Motor neuron (in vitro differentiated cells): ENCODE measurements at regions not wholly inside any gene's neighbourhood (a gene's known extent, or its start where the extent isn't known, plus 50 kb on each side); places are given as distances from the start of the nearest gene placed in this dataset.

ENCODE experiments used
- ATAC-seq, 8 experiments: fragments of 200-7000 bp; cut with Tn5 transposase; replicated peaks in 6 of 8; 2 replicates each; pipeline ENCODE4 v1.8.0; 2021; ENCODE audit warnings: mild to moderate bottlenecking in 8 of 8, moderate library complexity in 8 of 8
- H3K27ac ChIP-seq, 2 donors: fragments of 250-450 bp; sonication (Bioruptor Pico); 2 replicates each; pipeline ENCODE4 v1.9.0; 2021; ENCODE audit warnings: antibody characterized with exemption in 2 of 2, mild to moderate bottlenecking in 2 of 2, moderate library complexity in 1 of 2
- H3K4me1 ChIP-seq, 2 donors: fragments of 250-450 bp; sonication (Bioruptor Pico); replicated peaks in 1 of 2; 2 replicates each; pipeline ENCODE4 v1.6.1; 2021; ENCODE audit warnings: antibody characterized with exemption in 2 of 2, mild to moderate bottlenecking in 2 of 2, moderate library complexity in 1 of 2
- H3K4me3 ChIP-seq, 5 donors: fragments of 250-450 bp; sonication (Bioruptor Pico); 2 replicates each; pipeline ENCODE4 v1.9.0; 2021; ENCODE audit warnings: antibody characterized with exemption in 5 of 5, mild to moderate bottlenecking in 5 of 5, moderate library complexity in 4 of 5
- WGBS, 10 experiments: fragments of 450-650 bp; shearing (Covaris generic); methylation state at CpG; one replicate each; pipeline ENCODE4 v1.0.0; 2022; 5-methylcytosine and 5-hydroxymethylcytosine counted together
- in situ Hi-C, 9 experiments: fragments of 400-800 bp; cut with MboI; loops; one replicate each; pipeline ENCODE4 v1.15.0; 2021; ENCODE audit warnings: low sequenced_read_pairs in 9 of 9, low pct_unique_long_range_greater_than_20kb in 2 of 9; ENCODE audit not compliant: unreplicated experiment in 9 of 9

DNA sequence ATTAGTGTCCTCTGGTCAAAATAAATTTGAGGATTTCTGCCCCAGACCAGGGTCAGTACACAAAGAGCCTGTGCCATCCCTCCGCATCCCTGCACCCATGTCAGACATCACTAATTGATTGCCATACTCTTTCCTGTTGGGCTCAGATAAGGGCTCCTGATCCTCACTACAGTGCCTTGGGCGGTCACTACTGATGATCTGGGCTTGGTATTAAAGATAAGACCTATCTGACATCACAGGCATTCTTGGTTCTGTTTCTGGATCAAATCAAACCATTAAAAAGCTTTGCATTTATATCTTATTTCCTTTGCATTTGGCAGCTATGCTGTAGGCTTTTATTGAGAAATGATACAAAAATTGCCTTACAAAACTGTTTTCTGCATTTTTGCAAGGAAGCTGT is 103.5 kb upstream of the TENM4 start:
- no peaks in the 10 kb centered on the region for H3K4me1 ChIP-seq
- H3K27ac ChIP-seq, result no peak overlapping the region
- 20 to 100% (median 60%) methylated on average over 1 to 2 of the region's 2 CpGs; no CpG with 5 or more reads in 3 of the 10 experiments for WGBS, 10 experiments
- no peak overlapping the region for H3K4me3 ChIP-seq
- in situ Hi-C loops, result no loop called here
- no peak for ATAC-seq

GRCh38 chr11:79543101-79543500 is 102.3 kb upstream of the TENM4 start:
- H3K27ac ChIP-seq, result no peak overlapping the region
- ATAC-seq, result no peak
- H3K4me3 ChIP-seq, result no peak overlapping the region
- 0 to 33% (median 17%) methylated on average over 1 of the region's 1 CpG; no CpG with 5 or more reads in 7 of the 10 experiments for WGBS, 10 experiments
- in situ Hi-C loops, result no loop called here
- no peaks in the 10 kb centered on the region for H3K4me1 ChIP-seq

DNA sequence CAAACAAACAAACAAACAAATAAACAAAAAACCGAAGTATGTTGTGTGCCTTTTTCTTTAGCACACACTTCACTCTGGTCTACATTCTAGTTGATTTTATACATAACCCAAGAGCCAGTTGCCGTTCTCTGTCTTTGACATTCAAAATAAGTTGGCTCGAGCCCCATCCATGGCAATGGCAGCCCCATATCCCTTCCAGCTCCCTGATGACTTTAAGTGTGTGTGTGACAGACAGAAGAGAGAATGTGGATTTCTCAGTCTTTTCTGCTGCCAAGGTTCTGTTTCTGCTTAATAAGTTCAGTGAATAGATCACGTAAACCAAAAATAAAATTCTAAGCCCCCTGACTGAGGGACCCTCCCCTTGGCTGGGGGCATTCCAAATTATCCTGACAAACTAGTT is 100.6 kb upstream of the TENM4 start:
- no peak for ATAC-seq
- WGBS, 10 experiments, result 0 to 100% (median 55%) methylated on average over 1 to 4 of the region's 4 CpGs; no CpG with 5 or more reads in 3 of the 10 experiments
- in situ Hi-C loops, result no loop called here
- H3K4me1 ChIP-seq, result no peaks in the 10 kb centered on the region
- no peak overlapping the region for H3K4me3 ChIP-seq
- H3K27ac ChIP-seq, result no peak overlapping the region

GRCh38 chr11:79538775-79539174 is 97.9 kb upstream of the TENM4 start:
- in situ Hi-C loops, result no loop called here
- 0 to 93% (median 59%) methylated on average over 1 to 3 of the region's 3 CpGs for WGBS, 10 experiments
- Histone ChIP-seq H3K4me3 (no peak overlapping the region), H3K27ac (no peak overlapping the region), H3K4me1 (no peaks in the 10 kb centered on the region)
- peak in 1 of 8 experiments; percentile 53 for ATAC-seq

- no peak overlapping the region for H3K4me3 ChIP-seq
- in situ Hi-C loops, result no loop called here
- no peaks in the 10 kb centered on the region for H3K4me1 ChIP-seq
- 0 to 71% (median 27%) methylated on average over 1 to 4 of the region's 5 CpGs for WGBS, 10 experiments
- no peak overlapping the region for H3K27ac ChIP-seq
- no peak for ATAC-seq
Measured at GRCh38 chr11:79536155-79536917, 95.5 kb upstream of the TENM4 start.

DNA sequence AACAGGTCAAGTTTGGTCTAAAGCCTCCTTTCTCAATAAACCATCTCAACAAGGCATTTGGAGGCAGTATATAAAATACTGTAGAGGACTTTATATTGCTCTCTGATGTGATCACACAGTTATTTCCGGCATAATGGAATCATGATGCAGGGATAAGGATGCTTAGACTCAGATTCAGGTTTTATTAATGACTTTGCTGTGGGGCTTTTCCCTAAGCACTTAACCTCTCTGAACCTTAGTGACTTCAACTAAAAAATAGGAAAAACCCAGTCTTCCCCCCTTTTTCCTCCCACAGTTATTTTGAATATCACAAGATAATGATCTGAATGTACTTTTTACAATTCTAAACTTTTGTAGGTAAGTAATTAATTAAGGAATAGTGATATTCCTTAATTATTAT is 94.8 kb upstream of the TENM4 start:
- WGBS, 10 experiments, result 9 to 100% (median 83%) methylated on average over 1 of the region's 1 CpG; no CpG with 5 or more reads in 3 of the 10 experiments
- ATAC-seq, result no peak
- in situ Hi-C loops, result no loop called here
- no peaks in the 10 kb centered on the region for H3K4me1 ChIP-seq
- H3K27ac ChIP-seq, result no peak overlapping the region
- no peak overlapping the region for H3K4me3 ChIP-seq

- Histone ChIP-seq H3K27ac (no peak overlapping the region), H3K4me3 (no peak overlapping the region), H3K4me1 (no peaks in the 10 kb centered on the region)
- peak in 2 of 8 experiments; percentile 23 to 59 for ATAC-seq
- in situ Hi-C loops, result no loop called here
Measured at GRCh38 chr11:79525257-79525656, 84.4 kb upstream of the TENM4 start.

DNA sequence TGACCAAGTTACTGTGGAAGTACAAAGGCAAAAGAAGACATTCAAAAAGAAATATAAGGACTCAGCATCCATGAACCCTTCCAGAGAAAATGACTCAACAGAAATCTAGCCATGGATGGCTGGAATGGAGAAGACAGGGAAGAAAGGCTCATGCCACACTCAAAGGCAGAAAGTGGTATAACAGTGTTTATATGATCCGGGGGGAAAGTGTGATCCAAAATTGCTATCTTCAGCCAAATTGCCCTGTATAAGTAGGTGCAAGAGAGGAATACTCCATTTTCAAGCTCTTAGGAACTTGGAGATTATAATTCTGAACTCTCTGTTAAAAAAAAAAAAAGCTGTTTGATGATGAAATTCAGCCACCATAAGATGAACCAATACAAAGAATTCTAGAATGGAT is 81.8 kb upstream of the TENM4 start:
- ATAC-seq, result no peak
- Histone ChIP-seq H3K27ac (no peak overlapping the region), H3K4me1 (no peaks in the 10 kb centered on the region), H3K4me3 (no peak overlapping the region)
- 11 to 100% (median 83%) methylated on average over 1 of the region's 1 CpG; no CpG with 5 or more reads in 3 of the 10 experiments for WGBS, 10 experiments
- in situ Hi-C loops, result no loop called here

DNA sequence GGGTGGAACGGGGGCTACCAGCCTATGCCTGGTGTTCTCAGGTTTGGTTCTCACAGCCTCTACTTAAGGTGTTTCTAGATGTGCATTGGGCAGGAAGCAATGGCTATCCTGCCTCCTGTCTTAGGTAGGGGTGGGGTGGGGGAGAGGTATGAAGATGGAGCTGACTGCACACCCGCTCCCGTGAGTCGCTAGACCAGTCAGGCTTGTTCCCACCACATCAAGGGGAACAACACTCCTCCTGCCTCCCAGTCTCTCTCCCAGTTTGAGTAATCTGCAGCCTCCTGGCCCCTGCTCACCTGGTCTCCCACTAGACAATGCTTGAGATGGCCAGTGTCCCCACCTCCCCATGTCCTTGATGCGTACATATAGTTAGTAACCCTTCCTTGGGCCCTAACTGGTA is 79.3 kb upstream of the TENM4 start:
- H3K4me3 ChIP-seq, result no peak overlapping the region
- WGBS, 10 experiments, result 0 to 100% (median 83%) methylated on average over 1 to 4 of the region's 5 CpGs; no CpG with 5 or more reads in 5 of the 10 experiments
- no peaks in the 10 kb centered on the region for H3K4me1 ChIP-seq
- no peak overlapping the region for H3K27ac ChIP-seq
- no peak for ATAC-seq
- in situ Hi-C loops, result no loop called here

GRCh38 chr11:79515781-79516180 is 75.0 kb upstream of the TENM4 start:
- whole genome bisulfite sequencing, 10 experiments, result 11 to 50% (median 17%) methylated on average over 1 of the region's 1 CpG; no CpG with 5 or more reads in 7 of the 10 experiments
- in situ Hi-C loops, result no loop called here
- no peak overlapping the region for H3K4me3 ChIP-seq
- no peak for ATAC-seq
- no peak overlapping the region for H3K27ac ChIP-seq
- H3K4me1 ChIP-seq, result peaks cover 5 to 6% of the 10 kb centered on the region in 2 donors

- WGBS, 10 experiments, result 0 to 100% (median 83%) methylated on average over 1 to 2 of the region's 2 CpGs; no CpG with 5 or more reads in 3 of the 10 experiments
- ATAC-seq, result no peak
Measured at GRCh38 chr11:79514695-79515094, 73.9 kb upstream of the TENM4 start.

GRCh38 chr11:79514290-79514689 is 73.5 kb upstream of the TENM4 start:
- 0 to 100% (median 71%) methylated on average over 1 to 3 of the region's 4 CpGs; no CpG with 5 or more reads in 3 of the 10 experiments for WGBS, 10 experiments
- peak in 3 of 8 experiments; percentile 19 to 81 (median 53) for ATAC-seq
- in situ Hi-C loops, result no loop called here
- Histone ChIP-seq H3K27ac (no peak overlapping the region), H3K4me3 (no peak overlapping the region), H3K4me1 (peaks cover 6 to 9% of the 10 kb centered on the region in 2 donors)

More at GRCh38 chr11:79514695-79515094, 73.9 kb upstream of the TENM4 start:
- Histone ChIP-seq H3K4me1 (peaks cover 6 to 9% of the 10 kb centered on the region in 2 donors), H3K4me3 (no peak overlapping the region), H3K27ac (no peak overlapping the region)
- in situ Hi-C loops, result no loop called here

- no peak for ATAC-seq
- H3K27ac ChIP-seq, result no peak overlapping the region
- WGBS, 10 experiments, result 8 to 90% (median 69%) methylated on average over 2 to 4 of the region's 4 CpGs; no CpG with 5 or more reads in 3 of the 10 experiments
- in situ Hi-C loops, result no loop called here
- H3K4me1 ChIP-seq, result peaks cover 6 to 9% of the 10 kb centered on the region in 2 donors
- H3K4me3 ChIP-seq, result no peak overlapping the region
Measured at GRCh38 chr11:79512706-79513469, 72.1 kb upstream of the TENM4 start.
